NCI-H2196 treated with DMSO at 0.1 percent for 48 hours (cell line): ENCODE measurements at regions not wholly inside any gene's neighbourhood (a gene's known extent, or its start where the extent isn't known, plus 50 kb on each side); places are given as distances from the start of the nearest gene placed in this dataset.
"Not testable (repeated sequence)": the region's sequence is repeated elsewhere in the genome, so short reads cannot be mapped to it uniquely, and the experiment has no call there.

Experiments
- DNase-seq: peaks from one replicate; lab custom pipeline; 2025; ENCODE audit not compliant: unreplicated experiment; lab: John Stamatoyannopoulos, UW

GRCh38 chr2:58629545-58630119 is 388.5 kb upstream of the FANCL start:
- no peak for DNase-seq

- no peak for DNase-seq
Measured at GRCh38 chr2:58620896-58621295, 379.8 kb upstream of the FANCL start.

- no peak for DNase-seq
Measured at GRCh38 chr2:58620093-58620492, 379.0 kb upstream of the FANCL start.

- no peak for DNase-seq
Measured at GRCh38 chr2:58616961-58617360, 375.8 kb upstream of the FANCL start.

GRCh38 chr2:58614219-58614618 is 373.1 kb upstream of the FANCL start:
- no peak for DNase-seq

- DNase-seq: no peak
Measured at GRCh38 chr2:58612973-58613372, 371.8 kb upstream of the FANCL start.

GRCh38 chr2:58609326-58609725 is 368.2 kb upstream of the FANCL start:
- DNase-seq: no peak

GRCh38 chr2:58608146-58608545 is 367.0 kb upstream of the FANCL start:
- DNase-seq: no peak

GRCh38 chr2:58607448-58607847 is 366.3 kb upstream of the FANCL start:
- no peak for DNase-seq

- DNase-seq: no peak
Measured at GRCh38 chr2:58606799-58607198, 365.7 kb upstream of the FANCL start.

GRCh38 chr2:58604096-58604495 is 363.0 kb upstream of the FANCL start:
- DNase-seq: no peak

GRCh38 chr2:58601017-58601416 is 359.9 kb upstream of the FANCL start:
- no peak for DNase-seq

GRCh38 chr2:58598171-58598570 is 357.0 kb upstream of the FANCL start:
- no peak for DNase-seq

GRCh38 chr2:58595714-58596113 is 354.6 kb upstream of the FANCL start:
- DNase-seq: no peak

- DNase-seq: no peak
Measured at GRCh38 chr2:58594762-58595161, 353.6 kb upstream of the FANCL start.

GRCh38 chr2:58594175-58594574 is 353.1 kb upstream of the FANCL start:
- DNase-seq: no peak

- not testable (repeated sequence) for DNase-seq
Measured at GRCh38 chr2:58586178-58586577, 345.1 kb upstream of the FANCL start.

GRCh38 chr2:58585233-58585632 is 344.1 kb upstream of the FANCL start:
- no peak for DNase-seq

- no peak for DNase-seq
Measured at GRCh38 chr2:58584606-58585118, 343.5 kb upstream of the FANCL start.

- DNase-seq: no peak
Measured at GRCh38 chr2:58578276-58578675, 337.2 kb upstream of the FANCL start.

- DNase-seq: no peak
Measured at GRCh38 chr2:58574873-58575272, 333.7 kb upstream of the FANCL start.

- DNase-seq: no peak
Measured at GRCh38 chr2:58572731-58573130, 331.6 kb upstream of the FANCL start.

- DNase-seq: peak; percentile 10
Measured at GRCh38 chr2:58571181-58571852, 330.2 kb upstream of the FANCL start.
